ENCODE measurements at regions not wholly inside any gene's neighbourhood (a gene's known extent, or its start where the extent isn't known, plus 50 kb on each side); places are given as distances from the start of the nearest gene placed in this dataset.

- DNase-seq (ENCODE audit: extremely low read depth, low read depth): no peak
These were observed 64.8 kb downstream of the ADRA2C start for GRCh38 chr4:3830774-3831528.

- no peak for DNase-seq (ENCODE audit: extremely low read depth, low read depth)
These were observed 65.5 kb downstream of the ADRA2C start for GRCh38 chr4:3831529-3832150.

GRCh38 chr4:3832536-3833220 lies 66.5 kb downstream of the ADRA2C start:
- no peak for DNase-seq (ENCODE audit: extremely low read depth, low read depth)

- DNase-seq (ENCODE audit: extremely low read depth, low read depth): no peak
These were observed 67.3 kb downstream of the ADRA2C start for GRCh38 chr4:3833326-3833989.

GRCh38 chr4:3834186-3834662 lies 68.0 kb downstream of the ADRA2C start:
- no peak for DNase-seq (ENCODE audit: extremely low read depth, low read depth)

GRCh38 chr4:3834663-3835521 lies 68.7 kb downstream of the ADRA2C start:
- DNase-seq (ENCODE audit: extremely low read depth, low read depth): no peak

- DNase-seq (ENCODE audit: extremely low read depth, low read depth): no peak
These were observed 69.6 kb downstream of the ADRA2C start for GRCh38 chr4:3835527-3836405.

- DNase-seq (ENCODE audit: extremely low read depth, low read depth): no peak
These were observed 70.2 kb downstream of the ADRA2C start for GRCh38 chr4:3836406-3836755.

- no peak for DNase-seq (ENCODE audit: extremely low read depth, low read depth)
These were observed 70.8 kb downstream of the ADRA2C start for GRCh38 chr4:3836756-3837601.

- no peak for DNase-seq (ENCODE audit: extremely low read depth, low read depth)
These were observed 72.5 kb downstream of the ADRA2C start for GRCh38 chr4:3838437-3839380.

- DNase-seq (ENCODE audit: extremely low read depth, low read depth): no peak
These were observed 79.0 kb downstream of the ADRA2C start for GRCh38 chr4:3845094-3845743.

- no peak for DNase-seq (ENCODE audit: extremely low read depth, low read depth)
These were observed 79.7 kb downstream of the ADRA2C start for GRCh38 chr4:3845744-3846429.

GRCh38 chr4:3847211-3847940 lies 81.2 kb downstream of the ADRA2C start:
- DNase-seq (ENCODE audit: extremely low read depth, low read depth): no peak

- no peak for DNase-seq (ENCODE audit: extremely low read depth, low read depth)
These were observed 82.1 kb downstream of the ADRA2C start for GRCh38 chr4:3848323-3848722.

GRCh38 chr4:3849140-3849539 lies 83.0 kb downstream of the ADRA2C start:
- no peak for DNase-seq (ENCODE audit: extremely low read depth, low read depth)

- no peak for DNase-seq (ENCODE audit: extremely low read depth, low read depth)
These were observed 83.9 kb downstream of the ADRA2C start for GRCh38 chr4:3850128-3850527.

Data from NCI-H460 (cell line).